ENCODE measurements at regions not wholly inside any gene's neighbourhood (a gene's known extent, or its start where the extent isn't known, plus 50 kb on each side); places are given as distances from the start of the nearest gene placed in this dataset.

DNA sequence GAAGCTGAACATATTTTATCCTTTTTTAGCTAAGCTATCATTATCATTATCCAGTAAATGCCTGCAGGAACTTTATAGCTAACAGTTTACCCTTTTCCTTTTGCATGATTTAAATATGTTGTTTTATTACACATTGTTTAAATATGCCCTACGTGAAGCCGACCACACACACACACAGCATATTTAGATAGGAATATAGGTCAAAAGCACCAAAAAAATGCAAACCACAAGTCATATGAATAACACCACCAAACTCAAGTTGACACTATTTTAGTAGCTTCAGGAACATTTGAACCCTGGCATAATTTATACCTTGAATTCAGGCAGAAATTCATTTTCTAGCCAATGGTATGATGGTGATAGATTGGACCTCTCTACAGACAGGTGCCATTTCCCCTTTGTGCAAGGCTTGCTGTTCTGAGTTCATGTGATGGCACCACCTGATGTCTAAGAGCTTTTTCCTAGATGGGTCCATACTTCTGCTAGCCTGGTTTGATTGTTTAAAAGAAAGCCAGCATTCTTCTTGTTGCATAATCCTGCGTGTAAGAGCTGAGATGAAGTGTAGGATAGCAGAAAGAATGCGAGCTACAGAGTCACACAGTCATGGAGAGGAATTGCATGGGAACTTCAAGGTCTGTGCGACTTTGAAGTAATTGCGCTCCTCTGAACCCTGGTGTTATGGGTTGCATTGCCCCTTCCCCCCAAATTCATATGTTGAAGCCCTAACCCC is 454.8 kb upstream of the SOX5 start:
- peak; percentile 66 for DNase-seq (ENCODE audit: low read depth)
- no peak overlapping the region for H3K4me3 ChIP-seq (ENCODE audit: low read depth, low read length)
- no peak for TF ChIP-seq CTCF (IDR thresholded peaks at IDR 0.05; ENCODE audit: insufficient read depth, low read depth, low read length)

DNA sequence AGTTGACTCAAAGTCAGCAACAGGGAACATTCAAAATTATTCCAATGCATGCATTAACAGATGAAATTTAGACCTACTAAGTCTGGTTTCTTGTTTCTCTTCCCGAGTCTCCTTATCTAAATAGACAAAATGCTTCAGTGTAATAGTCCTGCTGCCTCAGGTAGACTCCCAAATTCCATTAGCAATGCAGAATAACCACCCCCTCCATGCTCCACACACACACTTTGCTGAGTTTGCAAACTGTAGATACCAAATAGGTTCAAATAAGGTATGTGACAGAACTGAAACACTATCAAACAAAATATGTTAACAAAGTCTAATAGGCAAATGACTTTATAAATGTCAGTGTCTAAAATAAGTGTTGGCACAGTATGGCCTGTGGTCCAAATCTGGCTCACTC is 451.1 kb upstream of the SOX5 start:
- no peak overlapping the region for H3K4me3 ChIP-seq (ENCODE audit: low read depth, low read length)
- TF ChIP-seq CTCF (IDR thresholded peaks at IDR 0.05; ENCODE audit: insufficient read depth, low read depth, low read length) = no peak
- no peak for DNase-seq (ENCODE audit: low read depth)

GRCh38 chr12:24398605-24399004 is 449.1 kb upstream of the SOX5 start:
- H3K4me3 ChIP-seq (ENCODE audit: low read depth, low read length) = no peak overlapping the region
- no peak for TF ChIP-seq CTCF (IDR thresholded peaks at IDR 0.05; ENCODE audit: insufficient read depth, low read depth, low read length)
- no peak for DNase-seq (ENCODE audit: low read depth)

DNA sequence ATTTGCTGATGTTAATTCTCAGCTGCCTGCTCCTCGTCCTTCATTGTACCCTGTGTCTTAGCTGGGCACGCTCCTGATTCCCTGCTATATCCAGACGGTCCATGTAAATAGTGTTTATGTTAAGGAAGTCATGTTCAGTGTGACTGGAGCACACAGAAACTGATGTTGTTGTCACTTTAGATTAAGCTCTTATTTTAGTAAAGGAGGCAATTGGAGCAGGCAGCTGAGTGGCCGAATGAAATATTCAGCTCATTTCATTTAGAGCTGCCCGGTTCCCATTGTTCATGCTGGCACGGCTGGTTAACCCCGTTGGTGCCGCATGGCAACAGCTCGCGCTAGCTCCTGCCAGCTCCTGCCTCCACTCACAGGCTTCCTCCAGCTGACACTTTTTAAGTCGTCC is 446.8 kb upstream of the SOX5 start:
- no peak for TF ChIP-seq CTCF (IDR thresholded peaks at IDR 0.05; ENCODE audit: insufficient read depth, low read depth, low read length)
- DNase-seq (ENCODE audit: low read depth) = no peak
- no peak overlapping the region for H3K4me3 ChIP-seq (ENCODE audit: low read depth, low read length)

DNA sequence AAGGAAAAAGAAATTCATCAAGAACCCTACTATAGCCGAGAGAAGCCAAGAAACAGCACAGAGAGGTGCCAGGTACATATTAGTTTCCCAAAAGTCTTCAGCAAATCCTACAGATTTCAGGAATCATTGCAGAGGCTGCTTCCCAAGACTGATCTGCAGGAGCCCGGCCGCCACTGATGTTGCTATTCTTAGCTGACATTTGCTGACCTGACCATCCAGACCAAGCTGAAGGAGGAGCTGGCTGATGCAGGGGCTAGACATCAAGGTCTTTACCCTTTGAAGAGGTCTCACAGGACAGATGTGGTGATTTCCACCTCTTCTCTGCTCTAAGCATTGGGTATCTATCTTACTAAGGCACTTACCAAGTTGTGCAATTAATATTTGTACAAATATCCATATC is 444.8 kb upstream of the SOX5 start:
- TF ChIP-seq CTCF (IDR thresholded peaks at IDR 0.05; ENCODE audit: insufficient read depth, low read depth, low read length) = no peak
- DNase-seq (ENCODE audit: low read depth) = no peak
- no peak overlapping the region for H3K4me3 ChIP-seq (ENCODE audit: low read depth, low read length)

GRCh38 chr12:24393071-24393470 is 443.6 kb upstream of the SOX5 start:
- TF ChIP-seq CTCF (IDR thresholded peaks at IDR 0.05; ENCODE audit: insufficient read depth, low read depth, low read length) = no peak
- no peak for DNase-seq (ENCODE audit: low read depth)
- H3K4me3 ChIP-seq (ENCODE audit: low read depth, low read length) = no peak overlapping the region

- DNase-seq (ENCODE audit: low read depth) = no peak
- TF ChIP-seq CTCF (IDR thresholded peaks at IDR 0.05; ENCODE audit: insufficient read depth, low read depth, low read length) = no peak
- no peak overlapping the region for H3K4me3 ChIP-seq (ENCODE audit: low read depth, low read length)
Observed at GRCh38 chr12:24389394-24389793, 439.9 kb upstream of the SOX5 start.

Measured in fibroblast of villous mesenchyme (primary cell).